OCI-LY7 (cell line): ENCODE measurements at regions not wholly inside any gene's neighbourhood (a gene's known extent, or its start where the extent isn't known, plus 50 kb on each side); places are given as distances from the start of the nearest gene placed in this dataset.

Source experiments
- BruUV-seq: library from RNA; stranded (reverse); fragments of 400-500 nt; replicated peaks from 2 replicates; lab custom pipeline; 2021; lab: Mats Ljungman, UMichigan
- CTCF ChIA-PET: fragments of 300-600 bp; sonication (Branson Sonifier 250); formaldehyde crosslinking; loops from one replicate; lab custom pipeline; 2022; ENCODE audit warnings: antibody characterized with exemption; ENCODE audit not compliant: unreplicated experiment; lab: Charles Lee
- POLR2A ChIA-PET: fragments of 300-600 bp; sonication (Branson Sonifier 250); formaldehyde crosslinking; loops from one replicate; lab custom pipeline; 2022; ENCODE audit warnings: antibody characterized with exemption; lab: Charles Lee
- DNase-seq: peaks from one replicate; pipeline ENCODE4 v3.0.0-alpha.2; 2015; ENCODE audit warnings: low spot score
- H2AFZ ChIP-seq: fragments of 200-600 bp; sonication (generic), shearing (Covaris generic); 2 replicates; pipeline ENCODE4 v1.6.1; 2014; ENCODE audit warnings: mild to moderate bottlenecking, antibody characterized with exemption, low read length, moderate library complexity
- H3K27ac ChIP-seq: fragments of 200-600 bp; sonication (generic); 2 replicates; pipeline ENCODE4 v1.5.1; 2014; ENCODE audit warnings: mixed run types, low read depth, mild to moderate bottlenecking, moderate library complexity, low read length, inconsistent platforms; ENCODE audit not compliant: poor library complexity, severe bottlenecking
- H3K36me3 ChIP-seq: fragments of 200-600 bp; sonication (generic); 2 replicates; pipeline ENCODE4 v1.6.1; 2014; ENCODE audit warnings: mild to moderate bottlenecking, antibody characterized with exemption, low read length, moderate library complexity, mixed read lengths; ENCODE audit not compliant: insufficient read depth
- H3K4me1 ChIP-seq: fragments of 200-600 bp; sonication (generic); 2 replicates; pipeline ENCODE4 v1.5.1; 2014; ENCODE audit warnings: mild to moderate bottlenecking, low read length; ENCODE audit not compliant: insufficient read depth, poor library complexity, severe bottlenecking
- H3K4me2 ChIP-seq: fragments of 200-600 bp; sonication (generic); 2 replicates; pipeline ENCODE4 v1.6.1; 2014; ENCODE audit warnings: mild to moderate bottlenecking, low read length
- H3K4me3 ChIP-seq: fragments of 200-600 bp; sonication (generic); 2 replicates; pipeline ENCODE4 v1.5.1; 2014; ENCODE audit warnings: mild to moderate bottlenecking, low read depth, low read length; ENCODE audit not compliant: poor library complexity, severe bottlenecking
- H3K79me2 ChIP-seq: fragments of 200-600 bp; sonication (generic); 2 replicates; pipeline ENCODE4 v1.6.1; 2016; ENCODE audit warnings: low read depth, mild to moderate bottlenecking, low read length, moderate library complexity, mixed read lengths; ENCODE audit not compliant: insufficient read depth
- H3K9me2 ChIP-seq: fragments of 200-600 bp; sonication (generic); 2 replicates; pipeline ENCODE4 v1.6.1; 2016; ENCODE audit warnings: mild to moderate bottlenecking, low read length, mixed read lengths; ENCODE audit not compliant: insufficient read depth
- H3K9me3 ChIP-seq: fragments of 200-600 bp; sonication (generic); 2 replicates; pipeline ENCODE4 v1.6.1; 2014; ENCODE audit warnings: mild to moderate bottlenecking, mixed run types, low read length, mixed read lengths
- H4K20me1 ChIP-seq: fragments of 200-600 bp; sonication (generic); 2 replicates; pipeline ENCODE4 v1.6.1; 2014; ENCODE audit warnings: mild to moderate bottlenecking, antibody characterized with exemption, low read length, moderate library complexity, mixed read lengths; ENCODE audit not compliant: insufficient read depth
- CTCF ChIP-seq: fragments of 200-600 bp; sonication (generic); conservative IDR thresholded peaks from 2 replicates; pipeline ENCODE4 v1.5.1; 2014; ENCODE audit warnings: mild to moderate bottlenecking, antibody characterized with exemption, low read length, moderate library complexity, mixed read lengths
- EZH2phosphoT487 ChIP-seq: fragments of 200-600 bp; sonication (generic); IDR thresholded peaks from 2 replicates; pipeline ENCODE4 v1.6.1; 2018; ENCODE audit warnings: low read depth, borderline replicate concordance, mild to moderate bottlenecking, mixed run types, antibody characterized with exemption, low read length, moderate library complexity, mixed read lengths
- intact Hi-C: fragments of 100-400 bp; cut with micrococcal nuclease; formaldehyde crosslinking; loops from one replicate; pipeline ENCODE4 v1.10.0; 2022; ENCODE audit not compliant: unreplicated experiment

GRCh38 chr3:102674284-102674683, 239.5 kb downstream of the ZPLD1 start:
- H3K27ac ChIP-seq, result no peak overlapping the region
- no peaks in the 10 kb centered on the region for H3K9me2 ChIP-seq
- BruUV-seq, result no TSS peak
- intact Hi-C loops, result no loop called here
- no peaks in the 10 kb centered on the region for H3K36me3 ChIP-seq
- no peaks in the 10 kb centered on the region for H3K79me2 ChIP-seq
- H2AFZ ChIP-seq, result no peak overlapping the region
- no peaks in the 10 kb centered on the region for H3K9me3 ChIP-seq
- TF ChIP-seq EZH2phosphoT487, result no peak
- TF ChIP-seq CTCF, result no peak
- H3K4me2 ChIP-seq, result no peak overlapping the region
- POLR2A ChIA-PET, result interaction anchor here (0.7 to 0.9 kb wide), 3 partner anchors 101 to 616 kb away, joined by 3 to 5 read pairs (median 3); no protein-coding TSS in a partner anchor
- no peak overlapping the region for H3K4me3 ChIP-seq
- CTCF ChIA-PET, result interaction anchor here (1.0 kb wide), 1 partner anchor 42 kb away, joined by 3 read pairs; no protein-coding TSS in a partner anchor
- H3K4me1 ChIP-seq, result no peaks in the 10 kb centered on the region
- DNase-seq, result no peak
- H4K20me1 ChIP-seq, result no peaks in the 10 kb centered on the region

- Histone ChIP-seq H3K4me3 (no peak overlapping the region), H3K79me2 (no peaks in the 10 kb centered on the region), H4K20me1 (no peaks in the 10 kb centered on the region), H3K9me3 (no peaks in the 10 kb centered on the region), H3K27ac (no peak overlapping the region), H2AFZ (no peak overlapping the region), H3K4me2 (no peak overlapping the region), H3K4me1 (no peaks in the 10 kb centered on the region), H3K36me3 (no peaks in the 10 kb centered on the region), H3K9me2 (no peaks in the 10 kb centered on the region)
- no peak for DNase-seq
- intact Hi-C loops, result no loop called here
- CTCF ChIA-PET, result no interaction called here
- POLR2A ChIA-PET, result interaction anchor here (0.7 kb wide), 1 partner anchor 298 kb away, joined by 3 read pairs; no protein-coding TSS in a partner anchor
- no TSS peak for BruUV-seq
- TF ChIP-seq CTCF, result no peak
- TF ChIP-seq EZH2phosphoT487, result no peak
These were observed 241.6 kb downstream of the ZPLD1 start for GRCh38 chr3:102676424-102676823.

- H3K79me2 ChIP-seq, result no peaks in the 10 kb centered on the region
- H3K9me2 ChIP-seq, result no peaks in the 10 kb centered on the region
- H2AFZ ChIP-seq, result no peak overlapping the region
- no peak for TF ChIP-seq CTCF
- no peak for TF ChIP-seq EZH2phosphoT487
- intact Hi-C loops, result no loop called here
- H3K36me3 ChIP-seq, result no peaks in the 10 kb centered on the region
- no peak overlapping the region for H3K27ac ChIP-seq
- H4K20me1 ChIP-seq, result no peaks in the 10 kb centered on the region
- BruUV-seq, result no TSS peak
- DNase-seq, result no peak
- H3K4me1 ChIP-seq, result no peaks in the 10 kb centered on the region
- H3K4me3 ChIP-seq, result no peak overlapping the region
- no peaks in the 10 kb centered on the region for H3K9me3 ChIP-seq
- ChIA-PET CTCF (no interaction called here), POLR2A (interaction anchor here (0.6 kb wide), 1 partner anchor 777 kb away, joined by 3 read pairs; no protein-coding TSS in a partner anchor)
- H3K4me2 ChIP-seq, result no peak overlapping the region
These were observed 247.9 kb downstream of the ZPLD1 start for GRCh38 chr3:102682741-102683140.
